ENCODE measurements at regions not wholly inside any gene's neighbourhood (a gene's known extent, or its start where the extent isn't known, plus 50 kb on each side); places are given as distances from the start of the nearest gene placed in this dataset.

DNA sequence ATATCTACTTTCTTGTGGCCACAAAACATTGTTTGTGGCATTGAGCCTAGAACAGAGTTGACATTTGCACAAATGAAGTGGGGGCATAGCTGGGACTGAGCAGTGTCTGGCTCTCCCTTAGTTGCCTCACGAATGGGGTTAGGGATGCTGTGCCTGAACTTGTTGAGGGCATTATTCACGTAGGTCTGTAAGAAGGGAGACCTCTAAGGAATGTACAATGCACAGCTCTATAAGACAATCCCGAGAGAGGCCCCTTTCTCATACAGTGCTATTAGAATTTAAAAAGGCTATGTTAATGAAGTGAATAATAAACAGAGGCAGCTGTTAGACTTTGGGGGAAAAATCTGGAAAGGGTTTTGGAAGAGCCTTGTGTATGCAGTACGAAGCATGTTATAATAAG lies 118.4 kb upstream of the DEPDC1 start:
- no peak overlapping the region for H3K4me3 ChIP-seq
- no peaks in the 10 kb centered on the region for H3K4me1 ChIP-seq
- H3K9me3 ChIP-seq: peaks cover 0 to 42% (median 14%) of the 10 kb centered on the region in 11 donors
- TF ChIP-seq, protein P1, sequence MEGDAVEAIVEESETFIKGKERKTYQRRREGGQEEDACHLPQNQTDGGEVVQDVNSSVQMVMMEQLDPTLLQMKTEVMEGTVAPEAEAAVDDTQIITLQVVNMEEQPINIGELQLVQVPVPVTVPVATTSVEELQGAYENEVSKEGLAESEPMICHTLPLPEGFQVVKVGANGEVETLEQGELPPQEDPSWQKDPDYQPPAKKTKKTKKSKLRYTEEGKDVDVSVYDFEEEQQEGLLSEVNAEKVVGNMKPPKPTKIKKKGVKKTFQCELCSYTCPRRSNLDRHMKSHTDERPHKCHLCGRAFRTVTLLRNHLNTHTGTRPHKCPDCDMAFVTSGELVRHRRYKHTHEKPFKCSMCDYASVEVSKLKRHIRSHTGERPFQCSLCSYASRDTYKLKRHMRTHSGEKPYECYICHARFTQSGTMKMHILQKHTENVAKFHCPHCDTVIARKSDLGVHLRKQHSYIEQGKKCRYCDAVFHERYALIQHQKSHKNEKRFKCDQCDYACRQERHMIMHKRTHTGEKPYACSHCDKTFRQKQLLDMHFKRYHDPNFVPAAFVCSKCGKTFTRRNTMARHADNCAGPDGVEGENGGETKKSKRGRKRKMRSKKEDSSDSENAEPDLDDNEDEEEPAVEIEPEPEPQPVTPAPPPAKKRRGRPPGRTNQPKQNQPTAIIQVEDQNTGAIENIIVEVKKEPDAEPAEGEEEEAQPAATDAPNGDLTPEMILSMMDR (IDR thresholded peaks at IDR 0.05): no peak
- ATAC-seq: no peak
- no peaks in the 10 kb centered on the region for H3K36me3 ChIP-seq
- no peak overlapping the region for H3K27ac ChIP-seq
- intact Hi-C loops (cut with DNase I): no loop called here
- H3K27me3 ChIP-seq: no peaks in the 10 kb centered on the region
- no peak for DNase-seq
- WGBS, 2 donors: 76 to 87% methylated on average over 4 of the region's 4 CpGs

DNA sequence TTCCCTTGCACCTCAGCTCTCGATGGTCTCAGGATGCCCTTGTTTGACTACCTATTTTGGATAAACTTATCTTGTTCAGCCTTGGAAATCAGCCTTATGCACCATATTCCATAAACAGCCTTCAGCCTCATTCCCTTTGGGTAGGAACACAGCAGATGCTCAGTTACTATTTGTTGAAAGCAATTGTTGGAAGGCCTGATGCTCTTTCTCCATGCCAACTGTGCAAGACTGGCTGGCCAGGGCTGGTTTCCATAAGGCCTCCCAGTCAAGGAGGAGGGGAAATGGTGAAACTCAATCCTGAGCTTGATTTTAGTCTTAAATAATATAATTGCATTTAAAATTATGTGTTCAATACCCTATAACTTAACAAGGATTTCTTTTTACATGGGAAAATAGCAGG lies 121.1 kb upstream of the DEPDC1 start:
- intact Hi-C loops (cut with DNase I): no loop called here
- no peak overlapping the region for H3K27ac ChIP-seq
- H3K4me1 ChIP-seq: no peaks in the 10 kb centered on the region
- H3K27me3 ChIP-seq: no peaks in the 10 kb centered on the region
- WGBS, 2 donors: 49 to 84% methylated on average over 1 of the region's 1 CpG
- H3K36me3 ChIP-seq: no peaks in the 10 kb centered on the region
- peaks cover 0 to 51% (median 23%) of the 10 kb centered on the region in 11 donors for H3K9me3 ChIP-seq
- ATAC-seq: no peak
- no peak overlapping the region for H3K4me3 ChIP-seq
- DNase-seq: no peak
- TF ChIP-seq, protein P1 (IDR thresholded peaks at IDR 0.05): no peak

DNA sequence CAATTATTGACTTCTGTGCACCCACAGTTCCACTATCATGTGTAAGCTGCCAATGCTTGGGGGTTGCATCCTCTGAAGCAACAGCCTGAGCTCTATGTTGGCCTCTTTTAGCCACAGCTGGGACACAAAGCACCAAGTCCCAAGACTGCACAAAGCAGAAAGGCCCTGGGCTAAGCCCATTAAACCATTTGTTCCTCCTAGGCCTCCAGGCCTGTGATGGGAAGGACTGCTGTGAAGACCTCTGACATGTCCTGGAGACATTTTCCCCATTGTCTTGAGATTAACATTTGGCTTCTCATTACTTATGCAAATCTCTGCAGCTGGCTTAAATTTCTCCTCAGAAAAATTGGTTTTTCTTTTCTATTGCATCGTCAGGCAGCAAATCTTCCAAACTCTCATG lies 123.7 kb upstream of the DEPDC1 start:
- Histone ChIP-seq H3K9me3 (peaks cover 0 to 40% (median 20%) of the 10 kb centered on the region in 11 donors), H3K4me3 (no peak overlapping the region), H3K27ac (no peak overlapping the region), H3K4me1 (peaks cover 0 to 11% (median 0%) of the 10 kb centered on the region in 9 donors), H3K27me3 (no peaks in the 10 kb centered on the region), H3K36me3 (no peaks in the 10 kb centered on the region)
- TF ChIP-seq, protein P1 (IDR thresholded peaks at IDR 0.05): no peak
- 85 to 88% methylated on average over 1 of the region's 1 CpG for WGBS, 2 donors
- no peak for DNase-seq
- intact Hi-C loops (cut with DNase I): loop anchor here in 3 of 10 donors (5.0 to 10.0 kb wide), 3 partner anchors 102 to 107 kb away; no protein-coding TSS in a partner anchor
- no peak for ATAC-seq

DNA sequence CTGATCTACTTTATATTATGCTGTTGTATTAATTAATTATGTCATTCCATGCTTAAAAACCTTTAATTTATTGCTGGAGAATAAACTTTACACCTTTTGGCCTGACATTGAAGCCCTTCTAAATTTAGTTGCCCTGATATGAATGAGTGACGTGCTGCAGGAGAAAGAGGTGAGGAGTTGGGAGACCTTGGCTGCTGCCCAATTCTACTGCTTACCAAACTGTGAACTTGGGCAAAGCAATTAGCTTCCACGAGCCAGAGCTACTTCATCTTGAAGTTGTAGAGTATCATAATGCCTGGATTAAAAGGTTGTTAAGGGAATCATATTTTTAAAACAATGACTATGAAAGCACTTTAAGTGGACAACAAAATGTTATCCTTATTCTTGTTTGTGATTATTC lies 126.8 kb upstream of the DEPDC1 start:
- DNase-seq (peak; percentile 25 to 79), ATAC-seq (peak; percentile 52 to 98 (median 96))
- H3K27me3 ChIP-seq: no peaks in the 10 kb centered on the region
- peaks cover 0 to 11% (median 0%) of the 10 kb centered on the region in 9 donors for H3K4me1 ChIP-seq
- intact Hi-C loops (cut with DNase I): loop anchor here in 4 of 10 donors (2.0 to 10.0 kb wide), 4 partner anchors 99 to 104 kb away; no protein-coding TSS in a partner anchor
- WGBS, 2 donors: 11 to 12% methylated on average over 2 of the region's 2 CpGs
- H3K4me3 ChIP-seq: no peak overlapping the region
- no peaks in the 10 kb centered on the region for H3K36me3 ChIP-seq
- TF ChIP-seq, protein P1 (IDR thresholded peaks at IDR 0.05): no peak
- peaks cover 0 to 33% (median 20%) of the 10 kb centered on the region in 11 donors for H3K9me3 ChIP-seq
- H3K27ac ChIP-seq: peak overlapping the region in 8 of 10 donors; percentile 28 to 72 (median 55)

Data from heart right ventricle (tissue), 16 donors.